ENCODE measurements at regions not wholly inside any gene's neighbourhood (a gene's known extent, or its start where the extent isn't known, plus 50 kb on each side); places are given as distances from the start of the nearest gene placed in this dataset.

DNA sequence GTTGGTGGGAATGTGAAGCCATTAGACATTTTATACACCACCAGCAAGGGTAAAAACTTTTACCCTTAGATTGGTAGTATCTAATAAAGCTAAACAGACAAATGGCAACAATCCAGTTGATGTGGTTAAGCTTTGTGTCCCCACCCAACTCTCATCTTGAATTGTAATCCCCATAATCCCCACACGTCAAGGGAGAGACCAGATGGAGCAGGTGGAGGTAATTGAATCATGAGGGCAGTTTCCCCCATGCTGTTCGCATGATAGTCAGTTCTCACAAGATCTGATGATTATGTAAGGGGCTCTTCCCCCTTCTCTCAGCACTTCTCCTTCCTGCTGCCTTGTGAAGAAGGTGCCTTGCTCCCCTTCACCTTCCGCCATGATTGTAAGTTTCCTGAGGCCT lies 602.3 kb downstream of the NUF2 start:
- no peaks in the 10 kb centered on the region for H3K9me3 ChIP-seq (ENCODE audit: control insufficient read depth in 3 of 3, low read length in 3 of 3)
- H3K27ac ChIP-seq (ENCODE audit: low read depth, low read length): no peak overlapping the region
- H3K27me3 ChIP-seq (ENCODE audit: control insufficient read depth in 3 of 3, insufficient read depth in 3 of 3, low read length in 3 of 3): no peaks in the 10 kb centered on the region
- no peak overlapping the region for H3K9ac ChIP-seq (ENCODE audit: low read depth in 1 of 3, low read length in 3 of 3)
- no peak overlapping the region for H3K4me3 ChIP-seq (ENCODE audit: low read length in 3 of 3)
- H3K4me1 ChIP-seq (ENCODE audit: control insufficient read depth in 3 of 3, insufficient read depth in 3 of 3, low read length in 3 of 3): no peaks in the 10 kb centered on the region
- no peaks in the 10 kb centered on the region for H3K36me3 ChIP-seq (ENCODE audit: control insufficient read depth in 3 of 3, insufficient read depth in 3 of 3, low read length in 3 of 3)

DNA sequence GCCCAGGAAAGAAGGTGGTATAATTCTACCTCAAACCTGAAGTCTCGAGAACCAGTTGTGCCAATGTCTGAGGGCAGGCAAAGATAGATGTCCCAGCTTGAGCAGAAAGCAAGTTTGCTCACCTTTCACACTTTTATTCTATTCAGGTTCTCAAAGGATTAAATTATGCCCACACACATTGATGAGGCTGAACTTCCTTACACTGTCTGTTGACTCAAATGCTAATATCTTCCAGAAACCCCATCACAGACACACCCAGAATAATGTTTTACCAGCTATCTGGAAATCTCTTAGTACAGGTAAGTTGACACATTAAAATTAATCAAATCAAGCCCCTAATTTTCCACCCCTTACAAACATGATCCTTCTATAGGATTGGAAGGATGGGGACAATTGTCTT lies 605.7 kb downstream of the NUF2 start:
- H3K4me3 ChIP-seq (ENCODE audit: low read length in 3 of 3): no peak overlapping the region
- H3K36me3 ChIP-seq (ENCODE audit: control insufficient read depth in 3 of 3, insufficient read depth in 3 of 3, low read length in 3 of 3): no peaks in the 10 kb centered on the region
- no peaks in the 10 kb centered on the region for H3K4me1 ChIP-seq (ENCODE audit: control insufficient read depth in 3 of 3, insufficient read depth in 3 of 3, low read length in 3 of 3)
- H3K27me3 ChIP-seq (ENCODE audit: control insufficient read depth in 3 of 3, insufficient read depth in 3 of 3, low read length in 3 of 3): no peaks in the 10 kb centered on the region
- H3K27ac ChIP-seq (ENCODE audit: low read depth, low read length): no peak overlapping the region
- H3K9ac ChIP-seq (ENCODE audit: low read depth in 1 of 3, low read length in 3 of 3): no peak overlapping the region
- H3K9me3 ChIP-seq (ENCODE audit: control insufficient read depth in 3 of 3, low read length in 3 of 3): no peaks in the 10 kb centered on the region

DNA sequence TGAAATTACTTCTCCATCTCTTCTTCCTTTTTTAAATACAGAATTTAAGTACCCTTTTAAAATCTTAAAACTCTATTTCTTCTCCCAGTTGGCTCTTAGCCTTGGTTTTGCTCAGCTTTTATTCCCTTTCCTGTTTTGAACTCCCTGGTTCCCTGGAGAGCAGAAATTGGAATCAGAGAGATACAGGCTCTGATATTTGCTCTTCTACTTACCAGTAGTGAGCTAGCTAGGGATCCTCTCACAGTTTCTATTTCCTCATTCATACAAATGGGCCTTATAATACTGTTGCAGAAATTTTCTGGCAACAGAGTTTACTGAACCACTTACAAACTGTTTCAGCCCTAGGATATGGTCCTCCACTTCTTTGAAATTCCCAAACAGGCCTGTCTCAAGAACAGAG lies 606.3 kb downstream of the NUF2 start:
- no peak overlapping the region for H3K27ac ChIP-seq (ENCODE audit: low read depth, low read length)
- no peaks in the 10 kb centered on the region for H3K36me3 ChIP-seq (ENCODE audit: control insufficient read depth in 3 of 3, insufficient read depth in 3 of 3, low read length in 3 of 3)

DNA sequence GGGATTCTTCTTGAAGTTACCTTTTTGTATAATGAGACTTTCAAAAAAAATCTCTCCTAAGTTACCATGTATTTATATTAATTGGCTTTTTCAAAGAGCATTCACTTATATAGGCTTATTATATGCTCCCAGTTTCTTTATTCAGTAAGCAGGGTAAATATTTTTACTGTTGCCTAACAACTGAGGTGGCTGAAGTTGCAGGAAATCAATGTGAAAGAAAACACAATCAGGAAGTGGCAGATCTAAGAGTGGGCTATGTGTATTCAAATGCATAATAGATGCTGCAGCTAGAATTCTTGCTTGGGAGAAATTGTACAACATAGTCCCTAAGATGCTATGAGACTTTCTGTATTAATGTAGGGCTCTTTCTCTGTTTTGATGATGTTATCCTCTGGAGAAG lies 606.9 kb downstream of the NUF2 start:
- Histone ChIP-seq H3K4me1 (ENCODE audit: control insufficient read depth in 3 of 3, insufficient read depth in 3 of 3, low read length in 3 of 3) (no peaks in the 10 kb centered on the region), H3K9ac (ENCODE audit: low read depth in 1 of 3, low read length in 3 of 3) (no peak overlapping the region), H3K4me3 (ENCODE audit: low read length in 3 of 3) (no peak overlapping the region), H3K27ac (ENCODE audit: low read depth, low read length) (no peak overlapping the region), H3K27me3 (ENCODE audit: control insufficient read depth in 3 of 3, insufficient read depth in 3 of 3, low read length in 3 of 3) (no peaks in the 10 kb centered on the region), H3K36me3 (ENCODE audit: control insufficient read depth in 3 of 3, insufficient read depth in 3 of 3, low read length in 3 of 3) (no peaks in the 10 kb centered on the region), H3K9me3 (ENCODE audit: control insufficient read depth in 3 of 3, low read length in 3 of 3) (no peaks in the 10 kb centered on the region)

More for the DNA sequence above, 606.3 kb downstream of the NUF2 start:
- Histone ChIP-seq H3K4me1 (ENCODE audit: control insufficient read depth in 3 of 3, insufficient read depth in 3 of 3, low read length in 3 of 3) (no peaks in the 10 kb centered on the region), H3K9me3 (ENCODE audit: control insufficient read depth in 3 of 3, low read length in 3 of 3) (no peaks in the 10 kb centered on the region), H3K27me3 (ENCODE audit: control insufficient read depth in 3 of 3, insufficient read depth in 3 of 3, low read length in 3 of 3) (no peaks in the 10 kb centered on the region), H3K4me3 (ENCODE audit: low read length in 3 of 3) (no peak overlapping the region), H3K9ac (ENCODE audit: low read depth in 1 of 3, low read length in 3 of 3) (no peak overlapping the region)

DNA sequence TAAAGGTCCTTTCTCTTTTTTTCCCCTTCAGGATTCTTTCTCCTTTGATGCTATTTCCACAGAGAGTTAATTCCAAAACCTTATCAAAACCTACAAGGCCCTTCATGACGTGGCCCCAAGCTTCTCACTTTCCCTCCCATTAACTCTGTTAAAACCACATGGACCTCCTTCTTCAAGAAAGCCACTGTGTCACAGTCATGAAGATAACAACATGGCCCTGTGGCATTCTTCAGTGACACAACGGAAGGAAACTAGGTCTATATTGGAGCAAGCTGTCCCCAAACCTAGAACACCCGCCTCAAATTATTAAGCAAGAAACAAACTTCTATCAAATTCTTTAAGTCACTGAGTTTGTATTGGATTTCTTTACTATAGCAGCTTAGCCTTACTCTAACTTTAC lies 611.1 kb downstream of the NUF2 start:
- H3K4me3 ChIP-seq (ENCODE audit: low read length in 3 of 3): no peak overlapping the region

DNA sequence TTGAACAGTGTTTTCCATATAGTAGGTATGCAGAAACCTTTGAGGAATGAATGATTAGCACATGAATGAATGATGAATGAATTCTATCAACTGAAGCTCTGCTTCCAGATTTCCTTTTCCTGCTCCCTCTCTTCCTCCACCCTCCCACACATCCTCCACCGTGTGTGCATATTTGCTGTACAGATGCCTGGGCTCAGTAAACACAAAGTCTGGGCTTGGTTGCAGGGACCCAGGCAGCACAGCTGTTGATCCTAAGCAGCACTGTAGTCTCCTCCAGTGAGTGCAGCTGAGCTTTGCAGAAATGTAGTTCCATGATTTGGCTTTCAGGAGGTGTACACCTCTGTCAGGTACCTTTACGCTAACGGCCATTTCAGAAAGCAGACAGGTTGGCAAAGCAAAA lies 611.7 kb downstream of the NUF2 start:
- Histone ChIP-seq H3K4me3 (ENCODE audit: low read length in 3 of 3) (no peak overlapping the region), H3K4me1 (ENCODE audit: control insufficient read depth in 3 of 3, insufficient read depth in 3 of 3, low read length in 3 of 3) (no peaks in the 10 kb centered on the region), H3K36me3 (ENCODE audit: control insufficient read depth in 3 of 3, insufficient read depth in 3 of 3, low read length in 3 of 3) (no peaks in the 10 kb centered on the region), H3K9me3 (ENCODE audit: control insufficient read depth in 3 of 3, low read length in 3 of 3) (no peaks in the 10 kb centered on the region), H3K27me3 (ENCODE audit: control insufficient read depth in 3 of 3, insufficient read depth in 3 of 3, low read length in 3 of 3) (no peaks in the 10 kb centered on the region), H3K27ac (ENCODE audit: low read depth, low read length) (no peak overlapping the region), H3K9ac (ENCODE audit: low read depth in 1 of 3, low read length in 3 of 3) (no peak overlapping the region)

More for the DNA sequence above, 611.1 kb downstream of the NUF2 start:
- Histone ChIP-seq H3K27ac (ENCODE audit: low read depth, low read length) (no peak overlapping the region), H3K9ac (ENCODE audit: low read depth in 1 of 3, low read length in 3 of 3) (no peak overlapping the region), H3K9me3 (ENCODE audit: control insufficient read depth in 3 of 3, low read length in 3 of 3) (no peaks in the 10 kb centered on the region), H3K4me1 (ENCODE audit: control insufficient read depth in 3 of 3, insufficient read depth in 3 of 3, low read length in 3 of 3) (no peaks in the 10 kb centered on the region), H3K36me3 (ENCODE audit: control insufficient read depth in 3 of 3, insufficient read depth in 3 of 3, low read length in 3 of 3) (no peaks in the 10 kb centered on the region), H3K27me3 (ENCODE audit: control insufficient read depth in 3 of 3, insufficient read depth in 3 of 3, low read length in 3 of 3) (no peaks in the 10 kb centered on the region)

DNA sequence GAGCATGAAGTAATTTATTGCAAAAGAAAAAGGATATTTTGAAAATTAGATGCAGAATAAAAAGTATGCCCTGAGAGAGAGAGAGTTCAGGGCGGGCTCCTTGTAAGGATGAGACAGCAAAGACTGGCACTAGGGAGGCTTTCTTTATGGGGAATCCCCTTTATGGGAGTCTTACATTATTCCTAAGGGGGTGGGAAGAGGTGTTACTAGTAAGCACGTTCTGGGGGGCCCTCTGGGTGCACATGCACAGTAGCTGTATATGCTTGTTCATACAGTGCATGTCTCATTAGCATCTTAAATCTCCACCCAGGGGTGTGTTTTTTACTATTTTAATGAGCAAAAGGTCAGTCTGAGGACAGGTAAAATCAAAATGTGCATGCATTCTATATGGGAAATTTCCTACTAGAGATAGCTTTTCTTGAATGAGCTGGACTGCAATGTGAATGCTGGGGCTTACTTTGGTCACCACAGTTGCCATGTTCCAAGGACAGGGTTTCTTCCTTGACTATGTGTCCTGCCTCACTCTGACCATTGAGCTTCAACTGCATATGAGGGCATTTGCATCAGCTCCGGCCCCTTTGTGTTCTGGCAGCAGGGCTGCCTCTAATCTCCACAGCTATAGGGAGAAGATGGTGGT lies 614.1 kb downstream of the NUF2 start:
- Histone ChIP-seq H3K9ac (ENCODE audit: low read depth in 1 of 3, low read length in 3 of 3) (no peak overlapping the region), H3K9me3 (ENCODE audit: control insufficient read depth in 3 of 3, low read length in 3 of 3) (no peaks in the 10 kb centered on the region), H3K27me3 (ENCODE audit: control insufficient read depth in 3 of 3, insufficient read depth in 3 of 3, low read length in 3 of 3) (no peaks in the 10 kb centered on the region), H3K4me3 (ENCODE audit: low read length in 3 of 3) (no peak overlapping the region), H3K27ac (ENCODE audit: low read depth, low read length) (no peak overlapping the region), H3K4me1 (ENCODE audit: control insufficient read depth in 3 of 3, insufficient read depth in 3 of 3, low read length in 3 of 3) (no peaks in the 10 kb centered on the region), H3K36me3 (ENCODE audit: control insufficient read depth in 3 of 3, insufficient read depth in 3 of 3, low read length in 3 of 3) (no peaks in the 10 kb centered on the region)

DNA sequence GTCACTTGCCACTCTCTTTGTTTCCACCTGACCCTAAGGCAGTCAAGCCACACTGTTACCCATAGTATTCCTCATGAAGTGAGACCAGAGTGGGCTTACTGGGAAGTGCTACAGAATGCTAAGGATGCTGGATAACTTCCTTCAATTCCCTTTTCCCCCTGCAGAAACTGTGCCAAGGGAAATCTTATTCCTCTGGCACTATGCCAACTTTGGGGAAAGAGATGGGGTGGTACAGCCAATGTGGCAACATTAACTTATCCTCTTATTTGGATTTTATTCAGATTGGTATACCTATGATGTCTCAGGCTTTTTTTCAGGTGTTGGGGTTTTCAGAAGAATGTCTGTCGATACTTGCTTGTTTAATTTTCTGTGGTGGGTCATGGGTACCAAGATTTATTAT lies 599.4 kb upstream of the PBX1 start:
- Histone ChIP-seq H3K4me1 (ENCODE audit: control insufficient read depth in 3 of 3, insufficient read depth in 3 of 3, low read length in 3 of 3) (no peaks in the 10 kb centered on the region), H3K27me3 (ENCODE audit: control insufficient read depth in 3 of 3, insufficient read depth in 3 of 3, low read length in 3 of 3) (no peaks in the 10 kb centered on the region), H3K9me3 (ENCODE audit: control insufficient read depth in 3 of 3, low read length in 3 of 3) (peaks cover 0 to 5% (median 0%) of the 10 kb centered on the region in 3 donors), H3K4me3 (ENCODE audit: low read length in 3 of 3) (no peak overlapping the region), H3K27ac (ENCODE audit: low read depth, low read length) (no peak overlapping the region), H3K9ac (ENCODE audit: low read depth in 1 of 3, low read length in 3 of 3) (no peak overlapping the region), H3K36me3 (ENCODE audit: control insufficient read depth in 3 of 3, insufficient read depth in 3 of 3, low read length in 3 of 3) (no peaks in the 10 kb centered on the region)

DNA sequence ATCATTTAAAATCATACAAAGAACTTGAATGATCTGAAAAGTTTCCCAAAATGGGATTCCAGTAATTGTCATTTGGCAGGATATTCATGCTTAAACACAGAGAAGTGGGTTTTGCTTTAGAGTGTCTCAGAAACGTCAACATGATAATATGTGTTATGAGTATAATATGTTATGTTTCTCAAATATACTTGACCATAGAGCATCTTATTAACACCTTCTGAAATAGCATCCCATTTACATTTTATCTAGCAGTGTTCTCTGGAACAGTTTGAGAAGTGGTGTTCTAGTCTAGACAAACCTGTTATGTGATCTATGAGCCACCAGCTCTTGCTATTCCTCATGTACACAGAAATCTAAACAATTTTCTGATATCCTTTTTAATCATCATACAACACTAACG lies 588.8 kb upstream of the PBX1 start:
- H3K36me3 ChIP-seq (ENCODE audit: control insufficient read depth in 3 of 3, insufficient read depth in 3 of 3, low read length in 3 of 3): no peaks in the 10 kb centered on the region
- H3K4me3 ChIP-seq (ENCODE audit: low read length in 3 of 3): no peak overlapping the region
- no peaks in the 10 kb centered on the region for H3K27me3 ChIP-seq (ENCODE audit: control insufficient read depth in 3 of 3, insufficient read depth in 3 of 3, low read length in 3 of 3)
- no peak overlapping the region for H3K27ac ChIP-seq (ENCODE audit: low read depth, low read length)
- no peak overlapping the region for H3K9ac ChIP-seq (ENCODE audit: low read depth in 1 of 3, low read length in 3 of 3)
- H3K9me3 ChIP-seq (ENCODE audit: control insufficient read depth in 3 of 3, low read length in 3 of 3): peaks cover 0 to 5% (median 0%) of the 10 kb centered on the region in 3 donors
- no peaks in the 10 kb centered on the region for H3K4me1 ChIP-seq (ENCODE audit: control insufficient read depth in 3 of 3, insufficient read depth in 3 of 3, low read length in 3 of 3)

DNA sequence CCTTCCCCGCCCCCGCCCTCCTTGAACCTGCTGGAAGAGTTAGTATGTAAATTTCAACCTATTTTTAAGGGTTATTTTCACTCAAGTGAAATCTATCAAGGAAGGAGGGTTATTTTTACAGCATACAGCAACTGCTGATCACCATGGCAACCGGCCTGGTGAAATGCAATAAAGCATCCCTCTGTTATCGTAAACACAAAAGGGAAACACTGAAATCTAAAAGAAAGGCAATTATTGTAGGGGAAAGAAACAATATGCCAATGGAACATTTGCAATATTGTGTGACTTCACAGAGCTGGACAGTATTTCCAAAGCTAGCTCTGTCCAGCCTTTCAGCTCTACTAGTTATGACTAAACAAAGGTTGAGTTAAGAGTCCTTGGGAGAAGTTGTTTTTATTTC lies 588.3 kb upstream of the PBX1 start:
- no peaks in the 10 kb centered on the region for H3K36me3 ChIP-seq (ENCODE audit: control insufficient read depth in 3 of 3, insufficient read depth in 3 of 3, low read length in 3 of 3)
- H3K4me3 ChIP-seq (ENCODE audit: low read length in 3 of 3): no peak overlapping the region
- no peaks in the 10 kb centered on the region for H3K27me3 ChIP-seq (ENCODE audit: control insufficient read depth in 3 of 3, insufficient read depth in 3 of 3, low read length in 3 of 3)
- H3K27ac ChIP-seq (ENCODE audit: low read depth, low read length): no peak overlapping the region
- H3K4me1 ChIP-seq (ENCODE audit: control insufficient read depth in 3 of 3, insufficient read depth in 3 of 3, low read length in 3 of 3): no peaks in the 10 kb centered on the region
- H3K9me3 ChIP-seq (ENCODE audit: control insufficient read depth in 3 of 3, low read length in 3 of 3): peaks cover 0 to 3% (median 0%) of the 10 kb centered on the region in 3 donors
- no peak overlapping the region for H3K9ac ChIP-seq (ENCODE audit: low read depth in 1 of 3, low read length in 3 of 3)
